SU-DHL-6 (cell line): ENCODE measurements at regions not wholly inside any gene's neighbourhood (a gene's known extent, or its start where the extent isn't known, plus 50 kb on each side); places are given as distances from the start of the nearest gene placed in this dataset.

Experiments
- H2AFZ ChIP-seq: fragments of 200-600 bp; sonication (generic); 2 replicates; pipeline ENCODE4 v1.6.1; 2014; ENCODE audit warnings: low read depth, mild to moderate bottlenecking, moderate library complexity, mixed read lengths, antibody characterized with exemption, low read length; ENCODE audit not compliant: severe bottlenecking
- H3F3A ChIP-seq: fragments of 200-600 bp; shearing (Covaris generic); 2 replicates; pipeline ENCODE4 v1.6.0; 2016; ENCODE audit warnings: antibody characterized with exemption, mild to moderate bottlenecking; ENCODE audit not compliant: insufficient read depth
- H3K27ac ChIP-seq: fragments of 200-600 bp; sonication (generic); 2 replicates; pipeline ENCODE4 v1.5.1; 2016; ENCODE audit warnings: low read depth, mild to moderate bottlenecking, low read length, moderate library complexity, mixed read lengths
- H3K27me3 ChIP-seq: fragments of 200-600 bp; sonication (generic), shearing (Covaris generic); 2 replicates; pipeline ENCODE4 v1.6.0; 2014; ENCODE audit warnings: mild to moderate bottlenecking, low read length
- H3K36me3 ChIP-seq: fragments of 200-600 bp; sonication (generic); 2 replicates; pipeline ENCODE4 v1.6.1; 2014; ENCODE audit warnings: mild to moderate bottlenecking, low read length, mixed read lengths
- H3K4me2 ChIP-seq: fragments of 300-600, 200-600 bp; shearing (Covaris generic), sonication (generic); 2 replicates; pipeline ENCODE4 v1.6.0; 2014; ENCODE audit warnings: low read length, low read depth, mild to moderate bottlenecking; ENCODE audit not compliant: poor library complexity, severe bottlenecking
- H3K4me3 ChIP-seq: fragments of 200-600 bp; sonication (generic); 2 replicates; pipeline ENCODE4 v1.5.1; 2014; ENCODE audit warnings: antibody characterized with exemption, low read length, mild to moderate bottlenecking, mixed read lengths; ENCODE audit not compliant: insufficient read depth, poor library complexity, severe bottlenecking
- H3K79me2 ChIP-seq: fragments of 200-600 bp; sonication (generic); 2 replicates; pipeline ENCODE4 v1.6.1; 2014; ENCODE audit warnings: mild to moderate bottlenecking, low read length, moderate library complexity; ENCODE audit not compliant: insufficient read depth
- H3K9ac ChIP-seq: fragments of 200-600 bp; sonication (generic); 2 replicates; pipeline ENCODE4 v1.7.0; 2014; ENCODE audit warnings: mild to moderate bottlenecking, low read length
- H3K9me2 ChIP-seq: fragments of 200-600 bp; sonication (generic); replicated peaks from 2 replicates; pipeline ENCODE4 v1.6.1; 2014; ENCODE audit warnings: low read length; ENCODE audit not compliant: insufficient read depth
- H3K9me3 ChIP-seq: fragments of 200-600 bp; sonication (generic); 2 replicates; pipeline ENCODE4 v1.6.1; 2014; ENCODE audit warnings: low read length, mixed read lengths; ENCODE audit not compliant: insufficient read depth
- H4K20me1 ChIP-seq: fragments of 200-600 bp; sonication (generic); 2 replicates; pipeline ENCODE4 v1.6.1; 2014; ENCODE audit warnings: low read depth, mild to moderate bottlenecking, antibody characterized with exemption, low read length, moderate library complexity, mixed read lengths
- EZH2phosphoT487 ChIP-seq: fragments of 200-600 bp; sonication (generic), shearing (Covaris generic); conservative IDR thresholded peaks from 2 replicates; pipeline ENCODE4 v1.6.1; 2018; ENCODE audit warnings: mild to moderate bottlenecking, antibody characterized with exemption, low read length, moderate library complexity, mixed read lengths
- TF ChIP-seq, protein P1 (sequence below): fragments of 200-600 bp; sonication (generic); IDR thresholded peaks from one replicate; pipeline ENCODE4 v1.5.1; 2017; ENCODE audit warnings: antibody characterized with exemption, mild to moderate bottlenecking, low read length, moderate library complexity; ENCODE audit not compliant: insufficient read depth, poor library complexity, severe bottlenecking

DNA sequence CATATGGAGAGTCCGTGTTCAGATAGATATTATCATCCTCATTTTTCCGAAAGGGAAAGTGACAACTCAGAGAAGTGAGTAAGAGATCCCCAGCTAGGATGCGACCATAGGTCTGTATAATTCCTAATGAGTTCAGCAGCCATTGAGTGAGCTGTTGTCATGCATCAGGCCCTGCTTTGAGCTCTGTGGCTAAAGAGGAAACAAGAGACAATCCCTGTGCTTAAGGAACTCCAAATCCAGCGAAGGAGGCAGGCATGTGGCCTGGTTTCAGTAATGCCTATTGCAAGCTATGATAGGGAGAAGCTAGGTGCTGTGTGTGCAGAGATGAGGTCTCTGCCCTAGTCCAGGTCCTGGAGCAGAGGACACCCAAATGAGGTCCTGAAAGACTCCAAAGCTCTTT, 192.8 kb downstream of the ACTL7B start:
- no peaks in the 10 kb centered on the region for H3K9me2 ChIP-seq
- H2AFZ ChIP-seq = no peak overlapping the region
- H3K9me3 ChIP-seq = no peaks in the 10 kb centered on the region; the same call in 1 of the 2 replicates
- no peaks in the 10 kb centered on the region for H4K20me1 ChIP-seq
- no peaks in the 10 kb centered on the region for H3K79me2 ChIP-seq
- H3K27ac ChIP-seq = no peak overlapping the region
- no peak overlapping the region for H3K4me3 ChIP-seq
- no peak overlapping the region for H3K4me2 ChIP-seq
- H3K27me3 ChIP-seq = no peaks in the 10 kb centered on the region
- no peak overlapping the region for H3K9ac ChIP-seq
- TF ChIP-seq EZH2phosphoT487 = no peak
- TF ChIP-seq, protein P1, sequence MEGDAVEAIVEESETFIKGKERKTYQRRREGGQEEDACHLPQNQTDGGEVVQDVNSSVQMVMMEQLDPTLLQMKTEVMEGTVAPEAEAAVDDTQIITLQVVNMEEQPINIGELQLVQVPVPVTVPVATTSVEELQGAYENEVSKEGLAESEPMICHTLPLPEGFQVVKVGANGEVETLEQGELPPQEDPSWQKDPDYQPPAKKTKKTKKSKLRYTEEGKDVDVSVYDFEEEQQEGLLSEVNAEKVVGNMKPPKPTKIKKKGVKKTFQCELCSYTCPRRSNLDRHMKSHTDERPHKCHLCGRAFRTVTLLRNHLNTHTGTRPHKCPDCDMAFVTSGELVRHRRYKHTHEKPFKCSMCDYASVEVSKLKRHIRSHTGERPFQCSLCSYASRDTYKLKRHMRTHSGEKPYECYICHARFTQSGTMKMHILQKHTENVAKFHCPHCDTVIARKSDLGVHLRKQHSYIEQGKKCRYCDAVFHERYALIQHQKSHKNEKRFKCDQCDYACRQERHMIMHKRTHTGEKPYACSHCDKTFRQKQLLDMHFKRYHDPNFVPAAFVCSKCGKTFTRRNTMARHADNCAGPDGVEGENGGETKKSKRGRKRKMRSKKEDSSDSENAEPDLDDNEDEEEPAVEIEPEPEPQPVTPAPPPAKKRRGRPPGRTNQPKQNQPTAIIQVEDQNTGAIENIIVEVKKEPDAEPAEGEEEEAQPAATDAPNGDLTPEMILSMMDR = no peak
- no peaks in the 10 kb centered on the region for H3K36me3 ChIP-seq
- no peaks in the 10 kb centered on the region for H3F3A ChIP-seq

DNA sequence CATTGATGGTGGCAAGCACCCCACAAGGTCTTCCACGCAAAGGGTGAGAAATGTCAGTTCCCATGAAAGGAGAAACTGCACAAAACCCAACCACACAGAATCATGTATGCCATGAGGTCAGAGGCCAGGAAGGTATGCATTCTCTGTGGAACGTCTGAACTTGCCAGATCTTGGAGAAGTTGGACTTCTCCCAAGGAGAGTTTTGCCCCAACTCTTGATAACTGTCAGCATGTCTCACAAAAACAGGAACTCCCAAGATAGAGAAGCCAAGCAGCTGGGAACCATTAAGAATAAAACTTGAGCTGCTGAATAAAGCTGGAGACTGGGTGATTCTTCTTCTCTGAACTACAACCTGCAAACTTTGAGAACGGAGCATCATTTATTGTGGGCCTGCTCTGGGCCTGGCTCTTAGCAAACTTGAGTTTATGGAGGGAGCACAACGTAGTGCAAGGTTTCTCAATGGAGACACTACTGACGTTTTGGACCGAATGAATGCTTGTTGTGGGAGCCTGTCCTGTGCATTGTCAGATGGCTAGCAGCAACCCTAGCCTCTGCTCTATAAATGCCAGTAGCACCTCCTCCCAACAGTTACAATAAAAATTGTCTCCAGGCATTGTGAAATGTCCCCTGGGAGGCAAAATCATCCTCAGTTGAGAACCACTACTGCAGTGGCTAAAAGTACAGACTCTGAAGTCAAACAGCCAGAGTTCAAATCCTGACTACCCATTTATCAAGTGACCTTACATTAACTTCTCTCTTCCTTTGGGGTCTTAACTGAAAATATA, 193.5 kb downstream of the ACTL7B start:
- TF ChIP-seq EZH2phosphoT487 = no peak
- TF ChIP-seq, protein P1 = no peak
- Histone ChIP-seq H3K9ac (no peak overlapping the region), H3K4me2 (no peak overlapping the region), H3F3A (no peaks in the 10 kb centered on the region), H3K9me3 (no peaks in the 10 kb centered on the region; the same call in 1 of the 2 replicates), H3K27me3 (no peaks in the 10 kb centered on the region), H2AFZ (no peak overlapping the region), H3K9me2 (no peaks in the 10 kb centered on the region), H3K4me3 (no peak overlapping the region), H3K36me3 (no peaks in the 10 kb centered on the region), H3K79me2 (no peaks in the 10 kb centered on the region), H3K27ac (no peak overlapping the region), H4K20me1 (no peaks in the 10 kb centered on the region)

DNA sequence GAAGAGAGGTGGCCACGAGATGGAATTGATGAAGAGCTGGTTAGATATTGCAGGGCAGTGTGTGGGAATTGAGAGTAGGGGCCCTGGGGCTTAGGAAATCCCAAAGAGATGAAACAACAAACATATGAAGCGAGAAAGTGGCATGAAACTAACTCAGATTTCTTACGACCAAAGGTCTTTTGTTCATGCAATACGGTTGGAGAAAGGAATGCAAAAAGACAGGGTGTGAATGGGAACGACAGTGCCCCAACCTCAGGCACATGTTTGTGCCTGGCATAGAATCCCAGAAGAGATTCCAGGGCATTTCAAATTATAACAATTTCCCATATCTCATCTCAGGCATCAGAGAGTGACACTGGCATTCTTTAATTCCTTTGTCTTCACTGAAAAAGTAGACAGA, 199.2 kb downstream of the ACTL7B start:
- no peak overlapping the region for H2AFZ ChIP-seq
- H3K4me3 ChIP-seq = no peak overlapping the region
- H3K27me3 ChIP-seq = no peaks in the 10 kb centered on the region
- no peak for TF ChIP-seq EZH2phosphoT487
- TF ChIP-seq, protein P1 = no peak
- H3K79me2 ChIP-seq = no peaks in the 10 kb centered on the region
- no peaks in the 10 kb centered on the region for H3F3A ChIP-seq
- no peaks in the 10 kb centered on the region; the same call in 1 of the 2 replicates for H3K9me3 ChIP-seq
- H3K27ac ChIP-seq = no peak overlapping the region
- no peaks in the 10 kb centered on the region for H3K36me3 ChIP-seq
- H3K9ac ChIP-seq = no peak overlapping the region
- H3K4me2 ChIP-seq = no peak overlapping the region
- no peaks in the 10 kb centered on the region for H4K20me1 ChIP-seq
- H3K9me2 ChIP-seq = no peaks in the 10 kb centered on the region
